HL-60 (cell line): ENCODE measurements at regions not wholly inside any gene's neighbourhood (a gene's known extent, or its start where the extent isn't known, plus 50 kb on each side); places are given as distances from the start of the nearest gene placed in this dataset.

Source experiments
- GABPA ChIP-seq: IDR thresholded peaks from 2 replicates; pipeline ENCODE4 v1.6.1; 2012; ENCODE audit warnings: low read depth
- SPI1 ChIP-seq: IDR thresholded peaks from 2 replicates; pipeline ENCODE4 v1.6.1; 2012; ENCODE audit warnings: low read depth, mild to moderate bottlenecking, borderline replicate concordance
- TF ChIP-seq, protein P1 (sequence below): IDR thresholded peaks from one replicate; pipeline ENCODE4 v1.5.1; 2011; ENCODE audit warnings: low read length, control low read depth, inconsistent platforms; ENCODE audit not compliant: insufficient read depth

DNA sequence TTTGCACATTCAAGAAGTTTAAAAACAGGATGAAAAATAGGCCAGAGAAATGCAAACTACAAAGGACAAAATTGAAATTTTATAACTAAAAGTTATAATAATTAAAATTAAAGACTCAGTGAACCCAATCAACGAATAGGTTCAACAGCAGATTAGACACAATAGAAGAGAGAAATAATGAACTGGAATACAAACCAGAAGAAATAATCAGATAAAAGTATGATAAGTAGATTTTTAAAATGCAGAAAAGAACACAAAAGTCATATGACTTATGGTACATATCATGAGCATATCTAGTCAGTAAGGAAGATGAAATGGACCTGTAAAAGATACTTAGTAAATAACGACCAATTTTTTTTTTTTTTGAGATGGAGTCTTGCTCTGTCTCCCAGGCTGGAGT lies 108.1 kb upstream of the COG2 start:
- TF ChIP-seq, protein P1, sequence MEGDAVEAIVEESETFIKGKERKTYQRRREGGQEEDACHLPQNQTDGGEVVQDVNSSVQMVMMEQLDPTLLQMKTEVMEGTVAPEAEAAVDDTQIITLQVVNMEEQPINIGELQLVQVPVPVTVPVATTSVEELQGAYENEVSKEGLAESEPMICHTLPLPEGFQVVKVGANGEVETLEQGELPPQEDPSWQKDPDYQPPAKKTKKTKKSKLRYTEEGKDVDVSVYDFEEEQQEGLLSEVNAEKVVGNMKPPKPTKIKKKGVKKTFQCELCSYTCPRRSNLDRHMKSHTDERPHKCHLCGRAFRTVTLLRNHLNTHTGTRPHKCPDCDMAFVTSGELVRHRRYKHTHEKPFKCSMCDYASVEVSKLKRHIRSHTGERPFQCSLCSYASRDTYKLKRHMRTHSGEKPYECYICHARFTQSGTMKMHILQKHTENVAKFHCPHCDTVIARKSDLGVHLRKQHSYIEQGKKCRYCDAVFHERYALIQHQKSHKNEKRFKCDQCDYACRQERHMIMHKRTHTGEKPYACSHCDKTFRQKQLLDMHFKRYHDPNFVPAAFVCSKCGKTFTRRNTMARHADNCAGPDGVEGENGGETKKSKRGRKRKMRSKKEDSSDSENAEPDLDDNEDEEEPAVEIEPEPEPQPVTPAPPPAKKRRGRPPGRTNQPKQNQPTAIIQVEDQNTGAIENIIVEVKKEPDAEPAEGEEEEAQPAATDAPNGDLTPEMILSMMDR: no peak
- TF ChIP-seq GABPA: no peak
- TF ChIP-seq SPI1: no peak
